SJCRH30 (cell line): ENCODE measurements at regions not wholly inside any gene's neighbourhood (a gene's known extent, or its start where the extent isn't known, plus 50 kb on each side); places are given as distances from the start of the nearest gene placed in this dataset.
"Not testable (repeated sequence)": the region's sequence is repeated elsewhere in the genome, so short reads cannot be mapped to it uniquely, and the experiment has no call there.

Experiments used
- DNase-seq, 2 experiments: peaks; one replicate each; pipeline ENCODE4 v3.0.0-alpha.2; 2015 to 2020
- H3K27ac ChIP-seq: fragments of 250-450 bp; sonication (Bioruptor Pico); 2 replicates; pipeline ENCODE4 v1.5.1; 2020; ENCODE audit warnings: mild to moderate bottlenecking, moderate library complexity
- H3K27me3 ChIP-seq: fragments of 250-450 bp; sonication (Bioruptor Pico); 2 replicates; pipeline ENCODE4 v1.5.1; 2020; ENCODE audit warnings: mild to moderate bottlenecking, moderate library complexity
- H3K36me3 ChIP-seq: fragments of 250-450 bp; sonication (Bioruptor Pico); 2 replicates; pipeline ENCODE4 v1.5.1; 2020; ENCODE audit warnings: mild to moderate bottlenecking, moderate library complexity
- H3K4me1 ChIP-seq: fragments of 250-450 bp; sonication (Bioruptor Pico); 2 replicates; pipeline ENCODE4 v1.5.1; 2020; ENCODE audit warnings: mild to moderate bottlenecking, moderate library complexity
- H3K4me3 ChIP-seq: fragments of 250-450 bp; sonication (Bioruptor Pico); 2 replicates; pipeline ENCODE4 v1.5.1; 2020; ENCODE audit warnings: mild to moderate bottlenecking, moderate library complexity
- H3K9me3 ChIP-seq: fragments of 250-450 bp; sonication (Bioruptor Pico); replicated peaks from 2 replicates; pipeline ENCODE4 v1.5.1; 2020; ENCODE audit warnings: mild to moderate bottlenecking, moderate library complexity

DNA sequence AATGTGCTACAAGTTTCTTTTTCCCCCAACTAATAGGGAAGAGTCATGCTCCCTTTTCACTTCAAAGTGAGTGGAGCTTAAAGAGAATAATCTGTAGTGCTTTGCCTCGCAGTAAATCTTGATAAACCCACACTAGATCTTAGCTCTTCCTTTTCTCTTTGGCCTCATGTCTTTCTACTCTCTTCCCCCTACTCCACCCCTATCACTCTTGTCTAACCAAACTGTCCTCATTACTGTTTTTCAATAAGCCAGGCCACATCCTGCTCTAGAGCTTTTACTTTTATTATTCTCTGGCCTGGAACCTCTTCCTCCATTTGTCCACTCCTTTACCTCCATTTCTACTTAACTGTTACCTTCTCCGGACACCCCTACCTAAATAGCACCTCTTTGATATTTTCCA lies 291.0 kb upstream of the SATB1 start:
- Histone ChIP-seq H3K4me3 (no peak overlapping the region), H3K4me1 (no peaks in the 10 kb centered on the region), H3K9me3 (no peaks in the 10 kb centered on the region), H3K27me3 (no peaks in the 10 kb centered on the region), H3K36me3 (no peaks in the 10 kb centered on the region), H3K27ac (no peak overlapping the region)
- no peak for DNase-seq

- Histone ChIP-seq H3K9me3 (no peaks in the 10 kb centered on the region), H3K4me3 (no peak overlapping the region), H3K36me3 (no peaks in the 10 kb centered on the region), H3K27me3 (no peaks in the 10 kb centered on the region), H3K27ac (no peak overlapping the region), H3K4me1 (no peaks in the 10 kb centered on the region)
- no peak for DNase-seq
Observed at GRCh38 chr3:18715208-18715607, 290.1 kb upstream of the SATB1 start.

- no peak for DNase-seq
- no peaks in the 10 kb centered on the region for H3K4me1 ChIP-seq
- H3K27me3 ChIP-seq, result no peaks in the 10 kb centered on the region
- H3K36me3 ChIP-seq, result no peaks in the 10 kb centered on the region
- H3K27ac ChIP-seq, result no peak overlapping the region
- H3K4me3 ChIP-seq, result no peak overlapping the region
- no peaks in the 10 kb centered on the region for H3K9me3 ChIP-seq
Observed at GRCh38 chr3:18713577-18713951, 288.4 kb upstream of the SATB1 start.

- H3K36me3 ChIP-seq, result no peaks in the 10 kb centered on the region
- no peaks in the 10 kb centered on the region for H3K27me3 ChIP-seq
- H3K9me3 ChIP-seq, result no peaks in the 10 kb centered on the region
- no peak for DNase-seq
- H3K27ac ChIP-seq, result no peak overlapping the region
- H3K4me1 ChIP-seq, result no peaks in the 10 kb centered on the region
- no peak overlapping the region for H3K4me3 ChIP-seq
Observed at GRCh38 chr3:18712713-18713576, 287.8 kb upstream of the SATB1 start.

DNA sequence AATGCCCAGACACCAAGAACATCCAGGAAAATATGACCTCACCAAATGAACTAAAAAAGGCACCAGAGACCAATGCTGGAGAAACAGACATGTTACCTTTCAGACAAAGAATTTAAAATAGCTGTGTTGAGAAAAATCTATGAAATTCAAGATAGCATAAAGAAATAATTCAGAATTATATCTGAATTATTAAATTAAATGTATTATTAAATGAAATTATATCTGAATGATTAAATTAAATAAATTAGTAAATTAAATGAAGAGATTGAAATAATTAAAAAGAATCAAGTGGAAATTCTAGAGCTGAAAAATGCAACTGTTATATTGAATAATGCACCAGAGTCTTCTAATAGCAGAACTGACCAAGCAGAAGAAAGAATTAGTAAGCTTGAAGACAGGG lies 279.2 kb upstream of the SATB1 start:
- H3K4me3 ChIP-seq, result no peak overlapping the region
- no peak for DNase-seq
- no peaks in the 10 kb centered on the region for H3K9me3 ChIP-seq
- no peak overlapping the region for H3K27ac ChIP-seq
- no peaks in the 10 kb centered on the region for H3K27me3 ChIP-seq
- no peaks in the 10 kb centered on the region for H3K36me3 ChIP-seq
- no peaks in the 10 kb centered on the region for H3K4me1 ChIP-seq

GRCh38 chr3:18703798-18704197 lies 278.7 kb upstream of the SATB1 start:
- H3K27me3 ChIP-seq, result no peaks in the 10 kb centered on the region
- no peaks in the 10 kb centered on the region for H3K36me3 ChIP-seq
- no peaks in the 10 kb centered on the region for H3K9me3 ChIP-seq
- no peak overlapping the region for H3K27ac ChIP-seq
- no peak overlapping the region for H3K4me3 ChIP-seq
- H3K4me1 ChIP-seq, result no peaks in the 10 kb centered on the region
- DNase-seq, result no peak

DNA sequence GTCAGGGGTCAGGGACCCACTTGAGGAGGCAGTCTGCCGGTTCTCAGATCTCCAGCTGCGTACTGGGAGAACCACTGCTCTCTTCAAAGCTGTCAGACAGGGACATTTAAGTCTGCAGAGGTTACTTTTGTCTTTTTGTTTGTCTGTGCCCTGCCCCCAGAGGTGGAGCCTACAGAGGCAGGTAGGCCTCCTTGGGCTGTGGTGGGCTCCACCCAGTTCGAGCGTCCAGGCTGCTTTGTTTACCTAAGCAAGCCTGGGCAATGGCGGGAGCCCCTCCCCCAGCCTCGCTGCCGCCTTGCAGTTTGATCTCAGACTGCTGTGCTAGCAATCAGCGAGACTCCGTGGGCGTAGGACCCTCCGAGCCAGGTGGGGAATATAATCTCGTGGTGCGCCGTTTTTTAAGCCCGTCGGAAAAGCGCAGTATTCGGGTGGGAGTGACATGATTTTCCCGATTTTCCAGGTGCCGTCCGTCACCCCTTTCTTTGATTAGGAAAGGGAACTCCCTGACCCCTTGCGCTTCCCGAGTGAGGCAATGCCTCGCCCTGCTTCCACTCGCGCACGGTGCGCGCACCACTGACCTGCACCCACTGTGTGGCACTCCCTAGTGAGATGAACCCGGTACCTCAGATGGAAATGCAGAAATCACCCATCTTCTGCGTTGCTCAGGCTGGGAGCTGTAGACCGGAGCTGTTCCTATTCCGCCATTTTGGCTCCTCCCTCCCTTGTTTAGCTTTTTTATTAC lies 268.6 kb upstream of the SATB1 start:
- not testable (repeated sequence) for H3K27me3 ChIP-seq, DNase-seq, H3K36me3 ChIP-seq, H3K4me3 ChIP-seq, H3K27ac ChIP-seq, H3K9me3 ChIP-seq, H3K4me1 ChIP-seq

- DNase-seq, result no peak
- Histone ChIP-seq H3K27me3 (no peaks in the 10 kb centered on the region), H3K9me3 (no peaks in the 10 kb centered on the region), H3K36me3 (no peaks in the 10 kb centered on the region), H3K27ac (no peak overlapping the region), H3K4me3 (no peak overlapping the region), H3K4me1 (no peaks in the 10 kb centered on the region)
Observed at GRCh38 chr3:18687286-18687685, 262.1 kb upstream of the SATB1 start.

- no peaks in the 10 kb centered on the region for H3K27me3 ChIP-seq
Observed at GRCh38 chr3:18683900-18684299, 258.8 kb upstream of the SATB1 start.

GRCh38 chr3:18681818-18682345 lies 256.7 kb upstream of the SATB1 start:
- DNase-seq, result no peak
- no peaks in the 10 kb centered on the region for H3K36me3 ChIP-seq
- H3K27ac ChIP-seq, result no peak overlapping the region
- H3K27me3 ChIP-seq, result no peaks in the 10 kb centered on the region
- no peaks in the 10 kb centered on the region for H3K4me1 ChIP-seq
- no peak overlapping the region for H3K4me3 ChIP-seq
- H3K9me3 ChIP-seq, result no peaks in the 10 kb centered on the region

More at GRCh38 chr3:18683900-18684299, 258.8 kb upstream of the SATB1 start:
- DNase-seq, result no peak
- Histone ChIP-seq H3K4me1 (no peaks in the 10 kb centered on the region), H3K27ac (no peak overlapping the region), H3K9me3 (no peaks in the 10 kb centered on the region), H3K36me3 (no peaks in the 10 kb centered on the region), H3K4me3 (no peak overlapping the region)

DNA sequence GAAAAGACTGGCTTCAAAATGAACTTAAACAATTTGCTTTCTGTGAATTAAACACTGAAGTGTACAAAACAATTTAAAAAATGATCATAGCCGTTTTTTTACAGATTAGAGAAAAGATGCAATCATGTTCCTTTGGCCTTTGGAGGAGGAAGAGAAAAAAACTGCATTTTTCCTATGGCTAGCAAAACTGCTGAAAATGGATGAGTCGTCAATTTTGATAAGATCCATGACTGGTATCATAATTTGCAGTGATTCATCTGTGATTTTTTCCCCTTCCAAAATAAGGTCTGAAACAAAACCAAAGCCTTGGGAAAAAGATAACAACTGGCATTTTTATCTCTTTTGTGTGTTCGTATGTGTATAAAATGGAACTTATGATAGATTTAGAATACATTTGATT lies 255.6 kb upstream of the SATB1 start:
- Histone ChIP-seq H3K4me3 (no peak overlapping the region), H3K27ac (no peak overlapping the region), H3K4me1 (no peaks in the 10 kb centered on the region), H3K36me3 (no peaks in the 10 kb centered on the region), H3K9me3 (no peaks in the 10 kb centered on the region), H3K27me3 (no peaks in the 10 kb centered on the region)
- no peak for DNase-seq

GRCh38 chr3:18679238-18679637 lies 254.1 kb upstream of the SATB1 start:
- H3K4me3 ChIP-seq, result no peak overlapping the region
- H3K36me3 ChIP-seq, result no peaks in the 10 kb centered on the region
- no peaks in the 10 kb centered on the region for H3K27me3 ChIP-seq
- DNase-seq, result no peak
- no peaks in the 10 kb centered on the region for H3K9me3 ChIP-seq
- no peak overlapping the region for H3K27ac ChIP-seq
- no peaks in the 10 kb centered on the region for H3K4me1 ChIP-seq

DNA sequence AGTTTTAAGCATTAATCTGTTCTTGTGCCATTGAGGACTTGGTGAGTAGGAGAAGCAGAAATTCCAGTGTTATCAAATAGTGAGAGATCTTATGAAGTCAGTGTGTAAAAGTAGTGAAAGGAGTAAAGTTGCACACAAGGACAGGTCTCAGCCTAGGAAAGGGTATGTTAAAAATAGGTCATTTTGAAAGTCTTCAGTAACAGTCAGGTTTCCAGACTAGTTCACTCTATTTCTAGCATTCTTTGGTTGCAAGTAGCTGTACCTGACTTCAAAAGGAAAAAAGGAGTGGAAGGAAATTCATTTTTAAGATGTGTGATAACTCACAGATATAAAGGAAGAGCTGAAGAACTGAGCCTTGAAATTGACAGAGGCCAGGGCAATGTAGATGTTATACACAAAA lies 250.1 kb upstream of the SATB1 start:
- H3K27me3 ChIP-seq, result no peaks in the 10 kb centered on the region
- H3K9me3 ChIP-seq, result no peaks in the 10 kb centered on the region
- H3K27ac ChIP-seq, result no peak overlapping the region
- no peak overlapping the region for H3K4me3 ChIP-seq
- DNase-seq, result no peak
- H3K36me3 ChIP-seq, result no peaks in the 10 kb centered on the region
- no peaks in the 10 kb centered on the region for H3K4me1 ChIP-seq

GRCh38 chr3:18672561-18672960 lies 247.4 kb upstream of the SATB1 start:
- H3K27ac ChIP-seq, result no peak overlapping the region
- no peaks in the 10 kb centered on the region for H3K27me3 ChIP-seq
- no peaks in the 10 kb centered on the region for H3K4me1 ChIP-seq
- H3K9me3 ChIP-seq, result no peaks in the 10 kb centered on the region
- no peak for DNase-seq
- H3K36me3 ChIP-seq, result no peaks in the 10 kb centered on the region
- H3K4me3 ChIP-seq, result no peak overlapping the region

DNA sequence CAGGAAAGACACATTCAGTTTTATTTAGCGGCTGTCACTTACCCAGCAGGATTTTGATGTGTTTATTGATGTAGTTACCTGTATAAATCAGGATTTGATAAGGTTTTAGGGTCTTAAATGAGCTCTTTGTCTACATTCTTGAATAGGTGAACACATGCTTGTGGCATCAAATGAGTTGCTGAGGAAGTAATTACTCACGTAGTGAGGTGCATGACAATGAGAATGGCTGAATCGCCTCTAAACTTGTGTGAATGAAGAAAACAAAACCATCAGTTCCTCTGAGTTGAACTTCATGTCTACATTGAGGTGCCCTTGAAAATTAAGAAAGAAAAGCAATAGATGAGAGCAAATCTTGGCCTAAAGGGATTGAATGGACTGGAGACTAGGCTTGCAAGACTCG lies 245.6 kb upstream of the SATB1 start:
- no peaks in the 10 kb centered on the region for H3K4me1 ChIP-seq
- no peak overlapping the region for H3K27ac ChIP-seq
- H3K36me3 ChIP-seq, result no peaks in the 10 kb centered on the region
- H3K9me3 ChIP-seq, result no peaks in the 10 kb centered on the region
- H3K4me3 ChIP-seq, result no peak overlapping the region
- DNase-seq, result no peak
- no peaks in the 10 kb centered on the region for H3K27me3 ChIP-seq
